ENCODE measurements at regions not wholly inside any gene's neighbourhood (a gene's known extent, or its start where the extent isn't known, plus 50 kb on each side); places are given as distances from the start of the nearest gene placed in this dataset.

DNA sequence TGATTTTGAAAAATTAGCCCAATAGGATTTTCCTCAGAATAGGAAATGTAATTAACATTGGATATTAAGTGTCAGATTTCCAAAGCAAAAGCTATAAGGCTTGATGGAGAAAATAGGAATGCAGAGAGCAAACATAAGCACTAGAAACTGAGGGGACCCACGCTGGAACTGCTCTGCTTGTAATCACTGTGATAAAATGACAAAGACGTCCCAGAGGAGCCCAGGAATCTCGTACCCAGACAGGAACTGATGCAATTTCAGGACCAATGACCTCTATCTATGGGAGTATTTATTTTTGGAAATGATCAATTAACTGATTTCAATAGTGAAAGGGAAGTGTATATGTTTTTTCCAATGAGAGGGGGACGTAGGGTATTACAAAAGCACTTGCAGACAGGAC is 714.5 kb upstream of the WWC1 start:
- TF ChIP-seq, protein P1, sequence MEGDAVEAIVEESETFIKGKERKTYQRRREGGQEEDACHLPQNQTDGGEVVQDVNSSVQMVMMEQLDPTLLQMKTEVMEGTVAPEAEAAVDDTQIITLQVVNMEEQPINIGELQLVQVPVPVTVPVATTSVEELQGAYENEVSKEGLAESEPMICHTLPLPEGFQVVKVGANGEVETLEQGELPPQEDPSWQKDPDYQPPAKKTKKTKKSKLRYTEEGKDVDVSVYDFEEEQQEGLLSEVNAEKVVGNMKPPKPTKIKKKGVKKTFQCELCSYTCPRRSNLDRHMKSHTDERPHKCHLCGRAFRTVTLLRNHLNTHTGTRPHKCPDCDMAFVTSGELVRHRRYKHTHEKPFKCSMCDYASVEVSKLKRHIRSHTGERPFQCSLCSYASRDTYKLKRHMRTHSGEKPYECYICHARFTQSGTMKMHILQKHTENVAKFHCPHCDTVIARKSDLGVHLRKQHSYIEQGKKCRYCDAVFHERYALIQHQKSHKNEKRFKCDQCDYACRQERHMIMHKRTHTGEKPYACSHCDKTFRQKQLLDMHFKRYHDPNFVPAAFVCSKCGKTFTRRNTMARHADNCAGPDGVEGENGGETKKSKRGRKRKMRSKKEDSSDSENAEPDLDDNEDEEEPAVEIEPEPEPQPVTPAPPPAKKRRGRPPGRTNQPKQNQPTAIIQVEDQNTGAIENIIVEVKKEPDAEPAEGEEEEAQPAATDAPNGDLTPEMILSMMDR (IDR thresholded peaks at IDR 0.05): no peak
- no peak for TF ChIP-seq POLR2A (IDR thresholded peaks at IDR 0.05)
